Stimulated activated CD4-positive, alpha-beta T cell treated with anti-CD3 and anti-CD28 coated beads, Interleukin-1b, Interleukin-23, amount 100 ng/mL, for 1 hour (primary cell): ENCODE measurements at regions not wholly inside any gene's neighbourhood (a gene's known extent, or its start where the extent isn't known, plus 50 kb on each side); places are given as distances from the start of the nearest gene placed in this dataset.

Experiments
- DNase-seq, 2 donors: peaks; one replicate each; pipeline ENCODE4 v3.0.0-alpha.2; 2020; ENCODE audit warnings: low read depth in 2 of 2

DNA sequence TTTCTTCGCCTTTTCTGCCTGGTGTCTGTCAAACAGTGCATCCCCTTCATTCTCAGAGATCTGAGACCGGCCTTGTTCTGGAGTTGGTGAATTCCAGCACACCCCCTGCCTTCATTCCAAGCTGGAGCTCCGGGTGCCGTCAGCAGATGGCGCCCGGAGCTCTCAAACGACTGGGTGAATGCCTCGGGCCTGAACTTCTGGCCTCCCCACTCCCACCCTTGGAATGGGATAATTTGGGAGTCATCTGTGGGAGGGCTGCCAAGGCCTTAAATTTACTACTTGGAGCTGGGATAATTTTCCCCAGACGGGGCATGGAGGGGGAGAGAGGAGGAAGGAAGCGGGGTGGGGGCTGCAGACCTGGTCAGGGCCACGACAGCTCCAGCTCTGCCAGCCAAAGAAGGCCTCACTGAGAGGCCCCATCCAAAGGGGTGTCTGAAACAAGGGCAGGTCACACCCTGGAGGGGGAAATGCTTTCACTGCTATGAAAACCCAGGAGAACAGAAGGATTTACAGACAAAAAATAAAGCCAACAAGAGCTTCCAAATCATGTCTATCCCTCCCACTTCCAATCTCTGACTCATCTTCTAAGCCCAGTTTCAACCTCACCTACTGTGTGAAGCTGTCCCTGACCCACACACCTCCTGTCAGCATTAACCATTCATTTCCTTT is 187.9 kb downstream of the OPA1 start:
- DNase-seq = peak in 1 of 2 donors; percentile 3

DNA sequence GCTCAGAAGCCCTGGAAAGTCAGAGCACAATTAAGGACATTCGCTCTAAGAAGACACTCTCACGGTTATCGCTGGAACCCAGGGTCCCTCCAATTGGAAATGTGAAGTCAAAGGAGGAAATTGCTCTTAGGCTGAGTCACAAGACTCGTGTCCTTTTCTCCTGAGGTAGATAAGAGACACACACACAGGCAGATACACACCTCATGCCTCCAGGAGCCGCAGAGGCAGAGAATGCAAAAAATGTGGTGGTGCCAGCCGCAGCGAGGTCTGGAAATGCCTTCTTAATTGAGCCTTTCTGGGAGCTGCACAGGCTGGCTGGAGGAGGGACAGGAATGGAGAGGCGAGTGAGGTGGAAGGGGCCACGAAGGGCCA is 189.3 kb downstream of the OPA1 start:
- DNase-seq = no peak

DNA sequence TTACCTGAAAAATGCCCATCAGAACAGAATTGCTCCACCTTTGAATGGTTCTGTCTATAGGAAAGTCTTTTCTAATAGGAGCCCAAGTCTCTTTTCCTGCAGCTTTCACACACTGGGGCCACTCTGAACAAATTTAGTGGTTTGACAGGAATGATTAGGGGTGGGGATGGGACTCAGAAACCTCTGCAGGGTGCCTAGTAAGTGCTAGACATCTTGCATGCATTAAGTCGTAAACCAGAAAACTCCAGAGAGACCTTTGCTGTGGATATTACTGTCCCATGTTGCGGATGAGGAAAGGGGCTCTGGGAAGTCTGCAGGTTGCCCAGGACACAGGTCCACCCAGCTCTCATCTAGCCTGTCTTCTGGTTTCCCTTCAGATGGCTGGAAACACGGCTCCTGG is 189.7 kb downstream of the OPA1 start:
- DNase-seq = no peak

DNA sequence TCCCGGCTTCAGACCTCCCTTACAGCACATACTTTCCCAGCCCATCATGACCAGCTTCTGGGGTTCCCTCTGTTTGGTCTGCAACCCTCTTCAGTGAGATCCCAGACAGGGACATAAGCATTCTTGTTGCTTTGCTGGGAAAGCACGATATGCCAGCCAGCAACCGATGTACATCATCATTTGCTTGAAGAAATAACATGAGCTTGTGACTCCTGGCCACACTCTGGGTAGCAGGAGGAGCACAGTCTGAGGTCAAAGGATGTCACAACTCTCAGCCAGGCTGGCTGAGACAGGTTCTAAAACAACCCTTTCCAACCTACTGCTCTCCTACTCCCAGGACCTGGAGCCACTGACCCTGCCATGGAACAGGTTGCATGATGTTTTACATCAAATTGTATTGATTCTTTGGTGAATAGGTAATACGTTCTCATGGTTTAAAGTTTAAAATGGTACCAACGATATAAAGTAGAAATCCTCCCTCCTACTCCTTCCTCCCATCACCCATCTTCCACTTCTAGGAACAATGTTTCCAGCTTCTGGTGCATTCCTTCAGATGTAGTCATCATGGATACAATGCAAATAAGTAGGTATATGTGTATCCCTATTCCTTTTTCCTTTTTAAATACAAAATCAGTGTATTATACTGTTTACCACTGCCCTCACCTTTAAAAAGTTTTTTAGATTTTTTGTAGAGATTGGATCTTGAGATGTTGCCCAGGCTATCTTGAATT is 190.3 kb downstream of the OPA1 start:
- no peak for DNase-seq

DNA sequence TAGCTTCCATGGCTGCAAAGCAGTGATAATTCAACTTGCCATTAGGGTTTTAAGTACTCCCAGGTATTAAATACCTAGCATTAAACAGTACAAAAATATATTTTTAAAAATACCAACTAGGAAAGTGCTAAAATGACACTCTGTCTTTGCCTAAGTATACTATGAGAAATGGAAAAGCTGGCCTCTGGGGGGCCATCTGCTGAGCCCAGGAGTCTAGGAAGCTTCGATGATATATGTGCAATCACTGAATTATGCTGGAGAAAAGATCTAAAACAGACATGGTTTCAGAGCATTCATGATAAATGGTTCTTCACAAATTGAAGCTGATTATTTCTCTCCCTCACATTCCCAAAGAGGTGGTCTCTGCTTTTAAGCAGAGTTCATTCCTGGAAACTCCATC is 191.8 kb downstream of the OPA1 start:
- DNase-seq = no peak

DNA sequence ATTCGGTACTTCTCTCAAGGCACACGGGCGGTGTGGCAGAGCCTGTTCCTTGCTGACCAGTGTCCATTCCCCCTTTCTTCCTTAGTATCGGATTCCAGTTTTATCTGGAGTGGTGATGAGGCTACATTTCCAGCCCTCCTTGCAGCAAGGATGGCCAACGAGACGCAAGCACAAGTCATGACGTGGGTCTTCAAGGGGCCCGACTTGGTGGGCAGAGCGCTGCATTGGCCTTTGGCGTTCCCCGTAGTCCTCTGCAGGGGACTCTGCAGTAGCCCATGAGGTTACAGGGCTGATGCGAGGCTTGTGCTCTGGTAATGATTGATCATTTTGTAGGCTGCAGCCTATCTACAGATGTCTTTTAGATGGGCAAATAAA is 194.5 kb downstream of the OPA1 start:
- DNase-seq = no peak

DNA sequence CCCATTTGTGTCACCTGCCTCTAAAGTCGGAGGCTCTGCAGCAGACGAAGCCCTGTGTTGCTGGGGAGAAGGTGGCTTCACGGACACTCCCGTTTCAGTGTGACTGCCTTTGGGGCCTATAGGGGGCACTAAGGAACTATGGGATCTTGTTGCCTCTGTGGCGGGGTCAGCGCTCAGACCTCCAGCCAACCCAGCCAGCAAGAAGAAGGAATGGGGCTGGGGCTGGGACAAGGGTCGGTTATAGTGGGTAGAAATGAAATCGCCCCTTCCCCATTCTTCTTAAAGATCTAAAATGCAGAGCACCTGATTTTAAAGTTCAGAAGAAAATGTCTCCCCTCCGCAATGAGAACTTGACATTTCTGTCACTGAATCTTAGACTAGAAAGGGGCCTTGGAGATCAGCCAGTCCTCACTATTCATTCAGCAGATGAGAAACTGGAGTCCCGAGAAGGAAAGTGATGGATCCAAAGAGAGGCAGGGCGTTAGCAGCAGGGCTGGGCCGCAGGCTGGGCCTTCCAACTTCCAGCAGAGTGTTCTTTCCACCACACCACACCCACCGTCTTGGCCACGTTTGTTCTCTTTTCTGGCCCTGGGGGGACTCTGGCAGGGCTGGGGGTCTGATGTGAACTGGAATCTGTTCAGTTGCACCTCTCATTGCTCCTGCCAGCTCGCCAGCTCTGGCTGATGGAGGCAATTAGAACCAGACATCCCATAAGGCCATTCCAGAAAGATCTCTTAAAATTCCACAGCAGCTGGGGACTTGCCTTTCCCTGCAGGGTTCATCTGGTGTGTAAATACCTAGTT is 195.4 kb downstream of the OPA1 start:
- DNase-seq = no peak

DNA sequence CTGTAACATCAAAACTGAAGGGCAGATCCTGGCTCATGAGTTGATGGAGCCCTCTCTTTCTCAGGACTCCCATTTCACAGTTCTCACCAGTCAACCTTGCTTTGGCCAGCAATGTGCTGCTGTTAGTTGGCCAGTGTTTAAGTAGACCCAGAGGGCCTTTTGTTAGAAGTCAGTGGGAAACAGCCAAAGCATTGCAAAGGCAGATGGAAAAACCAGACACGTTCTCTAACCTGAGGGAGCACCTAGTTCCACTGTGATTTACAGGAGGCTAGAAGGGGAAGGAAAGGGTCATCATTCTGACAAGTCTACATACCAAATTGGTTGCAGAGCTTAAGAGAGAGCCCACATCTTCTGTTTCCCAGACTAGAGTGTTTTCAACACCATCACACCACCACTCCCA is 196.4 kb downstream of the OPA1 start:
- no peak for DNase-seq

DNA sequence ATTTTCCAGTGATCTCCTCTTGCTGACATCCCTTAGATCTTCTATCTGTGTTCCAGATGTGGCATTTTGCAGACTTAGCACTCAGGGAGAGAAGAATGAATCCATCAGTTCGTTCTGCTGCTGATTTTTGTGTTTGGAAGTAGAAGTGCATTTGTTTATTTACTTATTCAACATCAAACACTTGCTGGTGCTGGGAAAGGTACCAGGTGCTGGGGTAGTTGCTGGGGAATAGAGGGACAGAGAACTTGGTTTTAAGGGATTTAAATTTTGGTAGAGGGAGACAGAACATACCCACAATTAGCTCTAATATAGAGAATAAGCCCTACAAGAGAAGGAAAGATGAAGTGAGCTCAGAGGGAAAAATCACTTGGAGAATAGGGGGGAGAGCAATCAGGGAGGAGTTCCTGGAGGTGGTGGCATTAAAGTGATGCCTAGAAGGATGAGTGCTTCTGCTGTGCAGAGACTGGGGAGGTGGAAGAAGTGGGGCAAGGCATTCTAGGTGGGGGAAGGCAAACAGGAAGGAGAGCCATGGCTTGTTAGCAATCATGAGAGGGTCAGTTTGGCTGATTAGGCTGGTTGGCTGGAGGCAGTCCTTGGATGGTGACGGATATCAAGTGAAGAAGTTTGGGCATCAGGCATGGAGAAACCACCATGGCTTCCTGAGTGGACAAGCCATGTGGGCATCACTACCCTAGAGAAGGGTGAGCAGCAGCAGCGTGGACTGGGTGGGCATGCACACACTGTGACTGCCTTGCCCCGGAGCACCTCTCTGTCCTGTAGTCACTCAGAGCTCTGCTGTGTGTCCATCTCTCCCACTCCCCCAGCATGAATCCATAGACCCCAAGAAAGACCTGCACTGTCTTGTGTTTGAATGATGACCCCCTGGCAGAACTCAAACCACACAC is 197.3 kb downstream of the OPA1 start:
- DNase-seq = no peak

DNA sequence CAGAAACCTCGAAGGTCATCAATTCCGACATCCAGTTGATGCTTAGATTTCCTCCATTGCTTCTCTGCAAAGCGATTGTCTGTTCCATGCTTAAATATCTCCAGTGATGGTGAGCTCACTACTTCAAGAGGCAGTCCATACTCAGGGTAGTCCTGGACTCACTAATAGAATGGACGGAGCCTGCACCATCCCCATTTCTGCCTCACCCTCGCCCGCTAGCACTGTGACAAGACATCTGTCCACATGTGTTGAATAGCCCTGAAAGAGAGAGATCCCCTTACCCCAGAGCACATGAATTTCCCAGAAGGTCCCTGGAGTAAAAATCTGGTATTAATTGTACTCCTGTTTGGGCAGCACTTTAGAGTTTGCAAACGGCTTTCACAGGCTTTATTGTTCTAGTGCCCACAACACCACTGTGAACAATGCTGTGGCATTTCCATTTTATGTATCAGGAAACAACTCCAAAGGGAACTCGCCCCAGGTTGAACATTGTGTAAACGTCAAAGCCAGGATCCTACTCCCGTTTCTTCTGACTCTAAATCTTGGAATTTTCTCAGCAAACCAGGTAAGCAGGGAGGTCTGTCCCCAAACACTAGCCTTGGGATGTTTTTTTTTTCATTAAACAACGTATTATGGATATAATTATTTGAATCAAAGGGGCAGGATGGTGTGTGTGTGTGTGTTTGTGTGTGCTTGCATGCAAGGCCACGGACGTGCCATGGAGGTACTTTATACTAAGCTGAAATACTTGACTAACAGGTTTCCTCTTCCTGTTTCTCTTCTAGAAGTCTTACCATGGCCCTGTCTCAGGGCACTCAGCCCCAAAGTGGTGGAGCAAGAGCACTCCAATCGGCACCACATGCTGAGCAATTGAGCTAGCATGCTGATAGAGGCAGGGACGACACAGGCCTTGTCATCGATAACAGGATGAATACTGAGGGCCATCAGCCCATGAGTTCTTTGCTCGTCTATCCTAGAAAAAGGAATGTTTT is 198.3 kb downstream of the OPA1 start:
- no peak for DNase-seq

DNA sequence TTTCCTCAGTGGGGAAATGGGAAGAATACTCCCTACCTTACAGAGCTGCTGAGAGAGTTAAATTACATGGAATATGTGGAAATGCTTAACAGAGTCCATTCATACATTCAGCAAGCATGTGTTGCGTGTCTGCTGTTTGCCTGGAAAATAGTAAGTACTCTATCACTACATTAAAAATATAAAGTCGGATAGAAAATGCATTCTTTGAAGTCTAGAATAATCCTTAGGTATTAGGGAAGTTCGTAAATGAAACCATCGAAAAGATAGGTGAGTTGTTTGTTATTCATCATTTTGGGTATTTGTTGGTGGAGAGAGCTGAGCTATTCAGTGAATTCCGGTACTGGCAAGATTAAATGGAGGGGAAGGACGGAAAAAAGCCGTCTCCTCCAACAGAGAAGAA is 200.1 kb downstream of the OPA1 start:
- no peak for DNase-seq

DNA sequence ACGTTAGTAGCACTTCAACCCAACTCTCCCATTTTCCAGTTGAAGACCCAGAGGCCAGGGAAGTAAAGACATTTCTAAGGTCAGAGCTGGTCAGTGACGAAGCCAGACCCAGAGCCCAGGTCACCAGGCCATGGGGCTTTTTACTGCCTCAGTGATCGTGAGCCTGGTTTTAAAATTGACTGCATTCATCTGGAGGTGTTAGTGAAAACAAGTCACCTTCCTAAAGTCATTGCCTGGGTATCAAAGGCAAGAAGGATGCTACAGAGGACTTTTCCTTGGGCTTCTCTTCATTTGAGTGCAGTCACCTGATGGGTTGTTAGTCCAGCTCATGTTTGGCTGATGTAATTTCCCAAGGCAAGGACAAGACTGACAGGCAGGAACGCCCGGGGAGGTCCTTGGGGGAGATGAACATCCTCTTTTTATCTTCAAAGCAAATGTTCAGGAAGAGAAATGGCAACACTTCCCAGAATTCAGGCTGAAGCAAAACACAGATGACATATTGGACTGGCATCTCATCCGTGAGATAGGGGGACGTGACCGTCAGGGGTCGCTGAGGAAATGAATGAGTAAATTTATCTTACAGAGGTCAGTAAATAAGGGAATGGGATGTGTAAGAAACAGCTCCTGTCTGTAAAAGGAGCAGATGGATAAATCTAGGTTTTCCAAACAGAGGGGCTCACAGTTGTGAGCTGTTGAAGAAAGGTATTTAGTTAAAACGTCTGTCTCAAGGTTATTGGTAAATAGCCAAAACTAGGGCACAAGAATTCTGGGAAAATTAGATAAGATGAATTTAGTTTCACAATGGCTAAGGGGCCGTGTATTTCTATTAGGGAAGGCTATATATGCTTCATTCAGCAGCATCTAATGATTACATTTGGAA is 201.2 kb downstream of the OPA1 start:
- no peak for DNase-seq

DNA sequence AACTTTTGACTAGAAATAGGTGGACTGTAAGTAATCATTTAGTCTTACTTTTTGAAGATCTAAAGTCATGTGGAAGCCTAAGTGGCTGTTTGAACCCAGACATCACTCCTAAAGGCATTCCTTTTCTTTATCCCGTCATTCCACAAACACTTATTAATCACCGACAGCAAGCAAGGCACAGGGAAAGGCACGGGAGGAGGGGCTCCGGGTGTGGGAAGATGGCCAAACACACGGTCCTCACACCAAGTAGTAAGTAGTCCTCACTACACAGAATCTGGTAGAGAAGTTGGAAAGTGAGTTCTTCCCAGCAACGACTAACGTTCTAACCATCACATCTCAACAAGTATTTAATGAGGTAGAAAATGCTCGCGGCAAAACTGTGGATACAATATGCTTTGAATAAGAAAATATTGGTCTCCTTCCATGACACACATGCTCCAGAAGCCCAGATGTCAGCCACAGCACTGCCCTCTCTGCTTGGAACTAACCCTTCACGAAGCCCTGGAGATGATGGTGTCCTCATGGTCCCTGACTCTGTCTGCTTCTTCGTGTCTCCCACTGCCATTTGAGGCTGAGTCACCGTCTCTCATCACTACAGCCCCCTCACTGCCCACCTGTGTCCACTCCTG is 202.2 kb downstream of the OPA1 start:
- DNase-seq = no peak

DNA sequence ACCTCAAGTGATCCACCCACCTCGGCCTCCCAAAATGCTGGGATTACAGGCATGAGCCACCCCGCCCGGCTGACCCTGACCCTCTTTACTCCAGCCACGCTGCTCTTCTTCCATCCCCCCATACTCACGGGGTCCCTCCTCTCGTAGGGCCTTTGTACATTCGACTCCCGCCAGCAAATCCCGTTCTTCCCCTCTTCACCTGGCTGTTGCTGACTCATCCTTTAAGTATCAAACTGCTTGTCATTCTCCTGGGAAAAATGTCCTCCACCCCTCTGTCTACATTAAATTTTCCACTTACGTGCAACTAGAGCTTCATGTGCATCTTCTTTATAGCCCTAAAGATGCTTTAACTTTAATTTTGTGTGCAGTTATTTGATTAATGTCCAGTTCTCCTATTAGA is 203.1 kb downstream of the OPA1 start:
- no peak for DNase-seq

DNA sequence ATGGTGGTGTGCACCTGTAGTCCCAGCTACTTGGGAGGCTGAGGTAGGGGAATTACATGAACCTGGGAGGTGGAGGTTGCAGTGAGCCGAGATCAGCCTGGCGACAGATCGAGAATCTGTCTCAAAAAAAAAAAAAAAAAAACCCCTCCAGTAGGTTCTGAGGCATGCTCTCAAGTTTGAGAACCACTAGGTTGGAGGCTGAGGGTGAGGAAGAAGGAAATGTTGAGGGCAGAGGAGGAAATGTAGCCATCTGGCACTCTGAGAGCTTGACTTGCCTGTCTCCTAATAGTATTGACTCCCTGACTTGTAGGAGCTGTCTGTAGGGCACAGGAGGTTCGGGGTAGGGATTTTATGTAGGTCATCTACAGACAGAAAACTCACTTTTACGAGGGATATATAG is 204.6 kb downstream of the OPA1 start:
- DNase-seq = no peak

DNA sequence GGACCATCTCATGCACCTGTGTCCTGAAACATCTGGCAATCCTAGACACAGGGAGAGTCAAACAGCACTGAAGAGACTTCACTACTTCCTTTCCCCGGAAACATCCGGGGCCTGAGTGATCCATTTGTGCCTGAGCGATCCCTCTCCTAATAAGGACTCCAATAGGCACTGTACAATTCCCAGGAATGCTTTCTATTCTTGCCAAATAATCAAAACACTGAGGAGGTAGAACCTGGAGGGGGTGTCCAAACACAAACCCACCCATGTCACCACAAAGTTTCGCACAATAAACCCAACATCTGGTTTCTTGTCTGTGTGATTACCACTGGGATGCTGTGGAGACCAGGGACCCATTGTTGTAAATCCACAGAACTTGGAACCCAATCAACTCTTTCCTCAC is 205.0 kb downstream of the OPA1 start:
- DNase-seq = no peak

DNA sequence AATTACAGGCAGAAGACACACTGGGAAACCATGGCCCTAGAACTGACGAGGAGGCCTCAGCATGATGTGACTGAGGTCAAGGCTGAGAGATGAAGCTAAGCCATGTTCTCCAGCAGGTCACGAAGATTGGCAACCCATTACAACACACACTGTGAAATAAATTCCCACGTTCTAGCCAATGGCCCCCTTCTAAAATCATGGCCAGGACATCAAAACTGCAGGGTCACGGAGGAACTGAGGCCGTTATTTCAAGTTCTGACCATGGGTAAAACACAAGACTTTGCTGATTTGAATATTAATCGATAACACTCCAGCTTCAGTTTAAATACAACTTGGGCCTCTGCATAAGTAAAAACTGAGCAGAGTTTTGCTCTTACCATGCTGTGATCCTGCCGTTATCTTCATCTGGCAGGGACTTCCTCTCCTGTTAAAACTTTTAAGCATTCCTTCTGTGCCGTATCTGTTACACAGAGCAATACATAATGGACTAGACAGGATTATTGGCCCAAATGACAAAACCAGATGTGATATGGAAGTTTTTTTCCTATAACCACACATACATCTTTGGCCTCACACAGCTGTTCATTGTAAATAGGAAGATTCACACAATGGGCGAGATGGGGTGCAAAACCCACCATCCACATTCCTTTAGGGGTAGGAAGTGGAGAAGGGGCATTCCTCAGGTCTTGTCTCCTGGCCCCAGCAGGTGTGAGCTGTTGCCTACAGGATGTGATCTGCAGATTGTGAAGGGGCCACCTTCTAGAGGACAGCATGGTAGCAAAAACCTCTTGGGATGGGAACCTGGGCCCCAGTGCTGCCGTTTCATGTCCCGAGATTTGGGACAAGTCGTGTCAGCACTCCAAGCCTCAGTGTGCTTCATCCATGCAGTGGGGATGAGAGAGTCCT is 207.4 kb downstream of the OPA1 start:
- DNase-seq = no peak

DNA sequence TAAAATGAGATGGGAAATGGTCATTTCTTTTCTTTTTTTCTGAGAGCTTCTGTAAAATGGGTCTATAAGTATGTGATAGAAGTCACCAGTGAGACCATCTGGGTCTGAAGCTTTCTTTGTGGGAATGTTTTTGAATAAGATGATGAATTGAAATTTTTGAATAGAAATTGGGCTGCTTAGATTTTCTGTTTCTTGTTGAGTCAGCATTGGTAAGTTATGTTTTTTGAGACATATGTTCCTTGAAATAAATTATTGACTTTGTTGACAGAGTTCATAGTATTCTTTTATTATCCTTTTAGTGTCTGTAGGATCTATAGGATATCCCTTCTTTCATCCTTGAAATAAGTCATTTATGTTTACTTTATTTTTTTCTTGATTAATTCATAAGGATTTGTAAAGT is 208.1 kb downstream of the OPA1 start:
- no peak for DNase-seq
